GM23338 (cell line): ENCODE measurements at regions not wholly inside any gene's neighbourhood (a gene's known extent, or its start where the extent isn't known, plus 50 kb on each side); places are given as distances from the start of the nearest gene placed in this dataset.

ENCODE experiments used
- CREB1 ChIP-seq: fragments of 250-450 bp; sonication (Bioruptor Pico); IDR thresholded peaks from 2 replicates; pipeline ENCODE4 v1.5.0; 2020; ENCODE audit warnings: low read depth, mild to moderate bottlenecking, moderate library complexity
- CTCF ChIP-seq, 2 experiments: fragments of 200-600 bp in 1 of 2; sonication (generic) in 1 of 2; conservative IDR thresholded peaks; 2 replicates each; pipeline versions ENCODE4 v1.5.1 to v1.6.1; 2016 to 2017; ENCODE audit warnings: antibody characterized with exemption in 2 of 2, low read depth in 2 of 2, mild to moderate bottlenecking in 2 of 2, moderate library complexity in 1 of 2
- EZH2 ChIP-seq: fragments of 200-600 bp; sonication (generic); IDR thresholded peaks from one replicate; pipeline ENCODE4 v1.8.0; 2017; ENCODE audit warnings: antibody characterized with exemption, mild to moderate bottlenecking, low read depth; ENCODE audit not compliant: unreplicated experiment
- POLR2AphosphoS5 ChIP-seq: IDR thresholded peaks from 2 replicates; pipeline ENCODE4 v1.6.1; 2016; ENCODE audit warnings: antibody characterized with exemption, low read depth
- REST ChIP-seq: IDR thresholded peaks from one replicate; pipeline ENCODE4 v1.6.1; 2018; ENCODE audit warnings: antibody characterized with exemption; ENCODE audit not compliant: unreplicated experiment
- ZNF331 ChIP-seq: fragments of 250-450 bp; sonication (Bioruptor Pico); IDR thresholded peaks from 2 replicates; pipeline ENCODE4 v1.5.0; 2020; ENCODE audit warnings: low read depth, mild to moderate bottlenecking, moderate library complexity

GRCh38 chr3:8110966-8111798 is 390.4 kb upstream of the LMCD1 start:
- TF ChIP-seq POLR2AphosphoS5 (no peak), CTCF (conservative IDR thresholded peaks at IDR 0.05; ENCODE audit: low read depth in 2 of 2) (peak; percentile 88 to 91), EZH2 (no peak), REST (no peak), ZNF331 (CRISPR knock-in tag) (no peak), CREB1 (CRISPR knock-in tag) (no peak)
